ENCODE measurements at regions not wholly inside any gene's neighbourhood (a gene's known extent, or its start where the extent isn't known, plus 50 kb on each side); places are given as distances from the start of the nearest gene placed in this dataset.

- no peak overlapping the region for H3K4me3 Mint-ChIP-seq
- H3K4me1 Mint-ChIP-seq: no peaks in the 10 kb centered on the region
- no peak for DNase-seq
- no peaks in the 10 kb centered on the region for H3K36me3 Mint-ChIP-seq
- H3K27ac Mint-ChIP-seq: no peak overlapping the region
- H3K9me3 Mint-ChIP-seq: peaks cover 6% of the 10 kb centered on the region
- peaks cover 15% of the 10 kb centered on the region for H3K27me3 Mint-ChIP-seq
Observed at GRCh38 chr14:61954306-61954705, 192.1 kb downstream of the SNAPC1 start.

DNA sequence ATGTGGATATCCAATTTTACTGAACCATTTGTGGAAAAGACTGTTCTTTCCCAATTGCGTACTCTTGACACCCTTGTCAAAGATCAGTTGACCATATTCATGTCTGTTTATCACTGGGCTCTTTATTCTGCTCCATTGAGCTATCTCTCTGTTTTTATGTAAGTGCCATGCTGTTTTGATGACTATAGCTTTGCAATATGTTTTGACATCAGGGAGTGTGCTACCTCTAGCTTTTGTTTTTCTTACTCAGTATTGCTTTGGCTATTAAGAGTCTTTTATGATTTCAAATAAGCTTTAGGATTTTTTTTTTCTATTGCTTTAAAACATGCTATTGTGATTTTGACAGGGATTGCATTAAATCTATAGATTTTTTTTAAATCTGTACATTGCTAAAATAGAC, 194.3 kb downstream of the SNAPC1 start:
- Mint-ChIP-seq H3K4me1 (no peaks in the 10 kb centered on the region), H3K4me3 (no peak overlapping the region), H3K27me3 (peaks cover 29% of the 10 kb centered on the region), H3K36me3 (no peaks in the 10 kb centered on the region), H3K27ac (no peak overlapping the region), H3K9me3 (peaks cover 6% of the 10 kb centered on the region)
- no peak for DNase-seq

DNA sequence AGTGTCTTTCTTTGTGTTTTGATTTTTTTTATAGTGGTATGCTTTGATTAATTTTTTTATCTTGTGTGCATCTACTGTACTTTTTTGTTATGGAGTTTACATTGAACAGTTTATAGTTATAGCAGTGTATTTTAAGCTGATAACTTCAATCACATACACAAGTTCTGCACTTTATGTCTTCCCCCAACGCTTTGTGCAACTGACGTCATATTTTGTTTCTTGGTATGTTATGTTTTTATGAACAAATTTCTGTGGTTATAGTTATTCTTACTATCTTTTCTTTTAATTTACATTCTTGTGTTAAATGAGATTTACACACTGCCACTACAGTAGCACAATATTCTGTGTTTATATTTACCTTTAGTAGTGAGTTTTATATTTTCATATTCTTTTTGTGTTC, 197.1 kb downstream of the SNAPC1 start:
- peaks cover 6% of the 10 kb centered on the region for H3K9me3 Mint-ChIP-seq
- no peaks in the 10 kb centered on the region for H3K36me3 Mint-ChIP-seq
- peaks cover 22% of the 10 kb centered on the region for H3K27me3 Mint-ChIP-seq
- no peak for DNase-seq
- no peak overlapping the region for H3K27ac Mint-ChIP-seq
- no peak overlapping the region for H3K4me3 Mint-ChIP-seq
- H3K4me1 Mint-ChIP-seq: no peaks in the 10 kb centered on the region

DNA sequence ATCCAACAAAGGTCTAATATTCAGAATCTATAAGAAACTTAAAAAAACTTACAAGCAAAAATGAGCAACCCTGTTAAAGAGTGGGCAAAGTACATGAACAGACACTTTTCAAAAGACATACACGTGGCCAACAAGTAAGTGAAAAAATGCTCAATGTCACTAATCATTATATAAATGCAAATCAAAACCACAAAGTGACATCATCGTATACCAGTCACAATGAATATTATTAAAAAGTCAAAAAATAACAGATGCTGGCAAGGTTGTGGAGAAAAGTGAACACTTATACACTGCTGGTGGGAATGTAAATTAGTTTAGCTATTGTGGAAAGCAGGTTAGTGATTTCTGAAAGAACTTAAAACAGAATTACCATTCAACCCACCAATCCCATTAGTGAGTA, 199.1 kb downstream of the SNAPC1 start:
- Mint-ChIP-seq H3K27me3 (peaks cover 30% of the 10 kb centered on the region), H3K9me3 (peaks cover 3% of the 10 kb centered on the region), H3K27ac (no peak overlapping the region), H3K4me1 (no peaks in the 10 kb centered on the region), H3K36me3 (no peaks in the 10 kb centered on the region), H3K4me3 (no peak overlapping the region)
- DNase-seq: no peak

DNA sequence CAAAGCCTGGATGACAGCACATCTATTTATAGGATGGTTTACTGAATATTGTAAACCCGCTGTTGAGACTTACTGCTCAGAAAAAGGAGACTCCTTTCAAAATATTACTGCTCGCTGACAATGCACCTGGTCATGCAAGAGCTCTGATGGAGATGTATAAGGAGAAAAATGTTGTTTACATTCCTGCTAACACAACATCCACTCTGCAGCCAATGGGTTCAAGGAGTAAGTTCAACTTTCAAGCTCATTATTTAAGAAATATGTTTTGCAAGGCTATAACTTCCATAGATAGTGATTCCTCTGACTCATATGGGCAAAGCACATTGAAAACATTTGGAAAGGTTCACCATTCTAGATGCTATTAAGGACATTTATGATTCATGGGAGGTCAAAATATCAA, 201.7 kb downstream of the SNAPC1 start:
- no peak overlapping the region for H3K27ac Mint-ChIP-seq
- peaks cover 23% of the 10 kb centered on the region for H3K27me3 Mint-ChIP-seq
- no peak overlapping the region for H3K4me3 Mint-ChIP-seq
- DNase-seq: no peak
- no peaks in the 10 kb centered on the region for H3K9me3 Mint-ChIP-seq
- no peaks in the 10 kb centered on the region for H3K4me1 Mint-ChIP-seq
- H3K36me3 Mint-ChIP-seq: no peaks in the 10 kb centered on the region

- Mint-ChIP-seq H3K27me3 (peaks cover 22% of the 10 kb centered on the region), H3K4me3 (no peak overlapping the region), H3K27ac (no peak overlapping the region), H3K4me1 (no peaks in the 10 kb centered on the region), H3K36me3 (no peaks in the 10 kb centered on the region), H3K9me3 (no peaks in the 10 kb centered on the region)
- no peak for DNase-seq
Observed at GRCh38 chr14:61965030-61965745, 203.0 kb downstream of the SNAPC1 start.

DNA sequence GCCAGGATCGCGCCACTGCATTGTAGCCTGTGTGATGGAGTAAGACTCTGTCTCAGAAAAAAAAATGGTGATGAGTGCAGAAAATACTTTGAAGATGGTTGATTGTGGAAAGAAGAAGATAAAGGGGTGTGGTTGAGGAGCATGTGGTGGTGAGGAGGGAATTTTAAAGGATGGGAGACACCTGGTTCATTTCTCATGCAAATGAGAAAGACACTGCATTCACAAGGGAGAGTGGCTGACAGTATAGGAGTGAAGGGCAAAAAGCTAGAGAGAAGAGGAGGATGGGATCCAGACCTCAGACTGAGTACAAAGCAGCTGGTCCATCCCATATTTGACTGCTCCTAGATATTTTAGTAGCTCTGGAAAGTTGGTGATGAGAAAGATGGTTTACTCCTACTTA, 206.0 kb downstream of the SNAPC1 start:
- DNase-seq: no peak
- no peaks in the 10 kb centered on the region for H3K36me3 Mint-ChIP-seq
- H3K27ac Mint-ChIP-seq: no peak overlapping the region
- no peaks in the 10 kb centered on the region for H3K9me3 Mint-ChIP-seq
- H3K27me3 Mint-ChIP-seq: peaks cover 17% of the 10 kb centered on the region
- H3K4me3 Mint-ChIP-seq: no peak overlapping the region
- no peaks in the 10 kb centered on the region for H3K4me1 Mint-ChIP-seq

- H3K4me1 Mint-ChIP-seq: no peaks in the 10 kb centered on the region
- H3K36me3 Mint-ChIP-seq: no peaks in the 10 kb centered on the region
- DNase-seq: no peak
- peaks cover 22% of the 10 kb centered on the region for H3K27me3 Mint-ChIP-seq
- no peak overlapping the region for H3K4me3 Mint-ChIP-seq
- no peak overlapping the region for H3K27ac Mint-ChIP-seq
- peaks cover 16% of the 10 kb centered on the region for H3K9me3 Mint-ChIP-seq
Observed at GRCh38 chr14:61972711-61973110, 210.5 kb downstream of the SNAPC1 start.

DNA sequence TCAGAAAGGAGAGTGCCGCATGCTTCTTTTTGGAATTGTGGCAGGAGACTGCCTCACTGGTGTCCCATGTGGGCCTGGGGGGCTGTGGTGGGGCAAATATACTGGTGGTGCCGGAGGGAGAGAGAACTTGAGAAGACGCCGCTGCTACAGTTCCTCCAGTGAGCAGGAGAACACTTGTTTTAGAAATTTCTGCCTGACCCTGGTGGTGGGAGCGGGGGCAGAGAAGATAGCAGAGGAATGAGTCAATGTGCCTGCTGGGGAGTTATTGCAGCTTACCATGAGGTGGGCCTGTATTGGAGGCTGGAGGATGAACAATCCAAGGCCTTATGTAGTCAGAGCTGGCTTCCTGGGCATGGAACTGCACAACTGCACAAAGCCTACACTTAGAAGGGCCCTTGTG, 211.8 kb downstream of the SNAPC1 start:
- no peaks in the 10 kb centered on the region for H3K4me1 Mint-ChIP-seq
- peaks cover 28% of the 10 kb centered on the region for H3K27me3 Mint-ChIP-seq
- H3K27ac Mint-ChIP-seq: no peak overlapping the region
- H3K9me3 Mint-ChIP-seq: peaks cover 16% of the 10 kb centered on the region
- H3K4me3 Mint-ChIP-seq: no peak overlapping the region
- no peak for DNase-seq
- no peaks in the 10 kb centered on the region for H3K36me3 Mint-ChIP-seq

- no peak overlapping the region for H3K4me3 Mint-ChIP-seq
- DNase-seq: no peak
- H3K27ac Mint-ChIP-seq: no peak overlapping the region
- peaks cover 26% of the 10 kb centered on the region for H3K27me3 Mint-ChIP-seq
- H3K36me3 Mint-ChIP-seq: no peaks in the 10 kb centered on the region
- H3K9me3 Mint-ChIP-seq: peaks cover 16% of the 10 kb centered on the region
- no peaks in the 10 kb centered on the region for H3K4me1 Mint-ChIP-seq
Observed at GRCh38 chr14:61977217-61977616, 215.0 kb downstream of the SNAPC1 start.

- Mint-ChIP-seq H3K27me3 (no peaks in the 10 kb centered on the region), H3K4me3 (no peak overlapping the region), H3K9me3 (no peaks in the 10 kb centered on the region), H3K4me1 (no peaks in the 10 kb centered on the region), H3K27ac (no peak overlapping the region), H3K36me3 (no peaks in the 10 kb centered on the region)
- DNase-seq: no peak
Observed at GRCh38 chr14:61988240-61988639, 226.0 kb downstream of the SNAPC1 start.

DNA sequence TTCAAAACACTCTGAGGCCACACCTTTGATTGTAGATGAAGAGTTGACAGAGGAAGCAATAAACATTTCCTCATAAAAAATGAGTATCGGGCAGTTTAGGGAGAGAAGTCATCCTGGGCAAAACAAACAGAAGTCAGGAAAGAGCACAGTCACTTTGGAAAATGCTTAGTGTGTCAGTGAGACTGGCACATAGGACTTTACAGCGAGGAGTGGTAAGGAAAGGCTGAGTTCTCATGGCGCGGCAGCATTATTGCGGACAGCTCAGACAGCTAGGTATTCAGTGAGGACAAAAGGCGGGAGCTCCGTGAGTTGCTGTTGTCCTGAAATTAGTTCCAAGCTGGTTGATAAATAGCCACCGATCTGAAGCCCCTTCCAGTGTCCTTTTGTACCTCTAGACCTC, 229.9 kb downstream of the SNAPC1 start:
- Mint-ChIP-seq H3K9me3 (no peaks in the 10 kb centered on the region), H3K27ac (no peak overlapping the region), H3K4me1 (no peaks in the 10 kb centered on the region), H3K36me3 (no peaks in the 10 kb centered on the region), H3K4me3 (no peak overlapping the region), H3K27me3 (peaks cover 5% of the 10 kb centered on the region)
- no peak for DNase-seq

- Mint-ChIP-seq H3K9me3 (no peaks in the 10 kb centered on the region), H3K36me3 (no peaks in the 10 kb centered on the region), H3K27me3 (peaks cover 5% of the 10 kb centered on the region), H3K4me3 (no peak overlapping the region), H3K27ac (no peak overlapping the region), H3K4me1 (no peaks in the 10 kb centered on the region)
- DNase-seq: no peak
Observed at GRCh38 chr14:61992926-61993325, 230.7 kb downstream of the SNAPC1 start.

DNA sequence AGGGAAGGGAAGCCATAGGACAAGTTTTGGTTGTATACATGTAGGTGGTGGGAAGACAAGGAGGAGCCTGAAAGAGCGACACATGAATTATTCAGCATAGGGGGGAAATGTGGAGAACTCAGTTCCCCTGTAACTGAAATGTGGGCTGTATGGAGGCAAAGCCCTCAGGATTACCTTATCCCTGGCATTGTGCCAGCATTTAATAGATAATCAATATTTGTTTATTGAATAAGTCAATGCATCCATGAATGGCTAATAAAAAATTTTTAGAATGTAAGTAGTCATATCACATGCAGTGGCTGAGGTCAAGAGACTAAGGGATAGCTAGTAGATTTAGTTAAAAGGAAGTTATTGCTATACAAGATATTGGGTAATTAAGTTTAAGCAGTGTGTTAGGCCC, 232.4 kb downstream of the SNAPC1 start:
- DNase-seq: no peak
- H3K36me3 Mint-ChIP-seq: no peaks in the 10 kb centered on the region
- no peak overlapping the region for H3K27ac Mint-ChIP-seq
- peaks cover 5% of the 10 kb centered on the region for H3K27me3 Mint-ChIP-seq
- H3K4me3 Mint-ChIP-seq: no peak overlapping the region
- no peaks in the 10 kb centered on the region for H3K9me3 Mint-ChIP-seq
- H3K4me1 Mint-ChIP-seq: no peaks in the 10 kb centered on the region

DNA sequence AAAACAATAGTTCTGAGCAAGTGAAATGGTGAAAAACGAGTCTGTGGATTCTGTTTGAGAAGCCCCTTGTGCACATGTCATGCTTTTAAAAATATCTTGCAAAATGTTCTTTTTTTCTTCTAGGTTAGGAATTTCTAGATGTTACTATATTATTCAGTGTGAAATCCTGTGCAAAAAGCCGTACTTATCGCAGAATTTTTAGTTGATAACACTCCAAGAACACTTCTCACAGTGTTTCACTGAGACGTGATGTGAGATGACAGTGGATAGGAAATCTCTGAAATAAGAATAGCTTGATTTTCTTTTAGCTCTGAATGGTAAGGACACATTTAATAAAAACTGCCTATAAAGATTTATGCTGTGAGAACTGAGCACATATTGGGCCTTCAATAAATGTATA, 234.5 kb downstream of the SNAPC1 start:
- Mint-ChIP-seq H3K27ac (no peak overlapping the region), H3K4me1 (no peaks in the 10 kb centered on the region), H3K27me3 (peaks cover 17% of the 10 kb centered on the region), H3K9me3 (no peaks in the 10 kb centered on the region), H3K36me3 (no peaks in the 10 kb centered on the region), H3K4me3 (no peak overlapping the region)
- DNase-seq: no peak

GRCh38 chr14:61997161-61997560, 234.9 kb downstream of the SNAPC1 start:
- Mint-ChIP-seq H3K27ac (no peak overlapping the region), H3K4me3 (no peak overlapping the region), H3K27me3 (peaks cover 19% of the 10 kb centered on the region), H3K9me3 (no peaks in the 10 kb centered on the region), H3K4me1 (no peaks in the 10 kb centered on the region), H3K36me3 (no peaks in the 10 kb centered on the region)
- DNase-seq: no peak

All from activated naive CD8-positive, alpha-beta T cell treated with anti-CD3 and anti-CD28 coated beads for 36 hours (primary cell).